ENCODE measurements at regions not wholly inside any gene's neighbourhood (a gene's known extent, or its start where the extent isn't known, plus 50 kb on each side); places are given as distances from the start of the nearest gene placed in this dataset.
A peak's percentile ranks its signal among the peaks of the same experiment; 100 is the strongest.
"Not testable (repeated sequence)": the region's sequence is repeated elsewhere in the genome, so short reads cannot be mapped to it uniquely, and the experiment has no call there.

DNA sequence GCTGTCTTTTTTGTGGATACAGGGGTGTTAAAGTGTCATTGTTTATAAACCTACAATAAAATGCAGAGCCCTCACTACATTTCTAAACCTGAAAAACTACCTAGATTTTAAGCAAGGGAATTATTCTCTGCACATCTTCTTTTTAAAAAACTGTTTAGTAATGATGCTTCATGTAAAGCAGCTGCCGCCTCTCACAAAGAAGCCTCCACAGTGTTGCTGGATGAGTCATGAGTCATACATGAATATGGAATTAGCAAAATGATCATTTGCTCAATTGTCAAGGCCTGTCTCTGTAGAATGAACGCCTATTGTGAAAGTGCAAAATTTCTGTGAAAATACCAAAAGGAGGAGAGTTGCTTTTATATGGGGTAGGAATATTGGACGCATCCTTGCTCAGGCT lies 259.5 kb upstream of the CHRM3 start:
- FAIRE-seq, result no peak

DNA sequence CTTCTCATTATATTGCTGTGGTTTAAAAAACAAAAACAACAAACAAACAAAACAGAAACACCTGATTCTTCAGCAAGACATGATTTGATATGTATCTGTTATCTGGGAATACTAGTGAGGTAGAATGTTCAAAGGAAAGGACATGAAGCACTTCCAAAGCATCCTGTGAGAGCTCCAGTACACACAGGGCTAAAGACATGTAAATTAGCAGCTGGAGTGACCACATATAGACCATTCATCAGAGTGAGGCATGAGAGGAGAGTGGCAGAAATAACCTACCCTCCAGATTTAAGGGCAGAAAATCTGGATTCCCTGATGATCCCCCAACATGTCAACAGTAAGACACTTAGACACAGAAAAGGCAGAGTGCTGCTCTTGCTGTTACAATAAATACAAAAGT lies 260.5 kb upstream of the CHRM3 start:
- DNase-seq (ENCODE audit: insufficient read length, low spot score) (no peak), FAIRE-seq (no peak)

More for the DNA sequence above, 259.5 kb upstream of the CHRM3 start:
- no peak for DNase-seq (ENCODE audit: insufficient read length, low spot score)

DNA sequence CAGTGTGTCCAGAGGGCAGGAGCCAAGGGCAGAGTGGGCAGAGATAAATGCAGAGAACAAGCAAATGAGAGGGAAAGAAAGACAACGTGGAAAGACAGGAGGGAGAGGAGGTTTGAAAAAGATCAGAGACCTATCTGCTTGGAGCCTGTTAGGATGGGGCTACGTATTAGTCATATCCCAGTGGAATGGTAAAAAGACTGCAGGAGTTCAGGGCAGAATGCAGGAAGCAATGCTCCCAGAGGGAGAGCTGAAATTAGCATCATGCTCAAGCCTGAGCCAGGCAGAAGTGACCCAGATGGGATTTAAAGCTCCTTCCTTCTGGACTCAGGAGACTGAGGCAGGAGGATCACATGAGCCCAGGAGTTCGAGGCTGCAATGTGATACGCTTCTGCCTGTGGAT lies 261.3 kb upstream of the CHRM3 start:
- FAIRE-seq, result no peak
- DNase-seq (ENCODE audit: insufficient read length, low spot score), result peak; percentile 10

- FAIRE-seq, result no peak
- DNase-seq (ENCODE audit: insufficient read length, low spot score), result no peak
These were observed 263.1 kb upstream of the CHRM3 start for GRCh38 chr1:239123260-239123659.

DNA sequence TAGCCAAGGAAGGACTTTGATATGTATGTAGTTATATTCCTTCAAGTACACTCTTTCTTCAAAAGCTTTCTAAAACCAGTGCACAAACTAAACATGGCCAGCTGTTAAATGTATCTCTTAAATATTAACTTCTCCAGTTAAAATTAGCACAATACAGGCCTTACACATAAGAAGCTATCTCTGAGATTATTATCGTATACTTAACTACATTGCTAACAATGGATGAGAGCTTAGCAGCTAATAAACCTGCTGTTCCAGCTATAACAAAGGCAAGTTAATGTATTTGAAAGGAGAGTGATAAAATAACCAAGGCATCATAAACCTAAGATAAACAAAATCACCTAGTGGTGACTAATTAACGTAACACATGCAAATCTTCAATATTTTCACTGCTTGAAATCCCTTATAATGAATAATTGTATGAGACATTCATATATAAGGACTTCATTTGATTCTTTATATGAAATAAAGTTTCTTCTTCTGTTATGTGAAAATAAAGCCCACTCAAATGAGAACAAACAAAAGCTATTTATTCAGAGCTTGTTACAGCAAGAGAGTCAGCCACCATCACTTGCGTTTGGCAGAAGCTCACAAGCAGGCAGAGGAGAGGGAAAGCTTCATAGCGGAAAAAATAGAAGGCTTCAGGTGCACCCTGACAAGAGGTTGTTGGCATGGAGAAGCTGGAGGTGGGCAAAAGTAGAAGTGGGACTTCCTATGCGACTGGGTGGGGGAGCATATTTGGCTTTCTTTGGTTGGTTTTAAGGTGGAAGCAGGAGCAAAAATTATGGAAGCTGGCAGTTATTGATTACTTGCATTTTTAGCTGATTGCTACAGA lies 274.1 kb upstream of the CHRM3 start:
- DNase-seq (ENCODE audit: insufficient read length, low spot score) (no peak), FAIRE-seq (no peak)

DNA sequence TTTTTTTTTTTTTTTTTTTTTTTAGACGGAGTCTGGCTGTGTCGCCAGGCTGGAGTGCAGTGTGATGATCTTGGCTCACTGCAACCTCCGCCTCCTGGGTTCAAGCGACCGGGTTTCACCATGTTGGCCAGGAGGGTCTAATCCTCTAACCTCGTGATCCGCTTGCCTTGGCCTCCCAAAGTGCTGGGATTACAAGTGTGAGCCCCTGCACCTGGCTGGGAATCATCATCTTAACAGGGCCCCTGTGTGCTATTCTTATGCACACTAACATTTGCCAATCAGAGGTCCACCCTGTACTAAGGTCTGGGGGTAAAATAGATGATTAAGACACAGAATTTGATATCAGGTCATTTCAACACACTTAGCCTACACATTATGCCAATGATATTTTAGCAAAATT lies 278.7 kb upstream of the CHRM3 start:
- DNase-seq (ENCODE audit: insufficient read length, low spot score) (no peak), FAIRE-seq (no peak)

DNA sequence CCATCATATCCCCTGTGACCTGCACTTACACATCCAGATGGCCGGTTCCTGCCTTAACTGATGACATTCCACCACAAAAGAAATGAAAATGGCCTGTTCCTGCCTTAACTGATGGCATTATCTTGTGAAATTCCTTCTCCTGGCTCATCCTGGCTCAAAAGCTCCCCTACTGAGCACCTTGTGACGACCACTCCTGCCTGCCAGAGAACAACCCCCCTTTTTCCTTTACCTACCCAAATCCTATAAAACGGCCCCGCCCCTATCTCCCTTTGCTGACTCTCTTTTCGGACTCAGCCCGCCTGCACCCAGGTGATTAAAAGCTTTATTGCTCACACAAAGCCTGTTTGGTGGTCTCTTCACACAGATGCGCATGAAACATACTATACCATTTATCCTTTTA lies 279.7 kb upstream of the CHRM3 start:
- not testable (repeated sequence) for DNase-seq (ENCODE audit: insufficient read length, low spot score); FAIRE-seq

- DNase-seq (ENCODE audit: insufficient read length, low spot score) (no peak), FAIRE-seq (peak; percentile 40)
These were observed 287.8 kb upstream of the CHRM3 start for GRCh38 chr1:239098400-239099037.

- no peak for DNase-seq (ENCODE audit: insufficient read length, low spot score)
- no peak for FAIRE-seq
These were observed 294.8 kb upstream of the CHRM3 start for GRCh38 chr1:239091537-239091936.

DNA sequence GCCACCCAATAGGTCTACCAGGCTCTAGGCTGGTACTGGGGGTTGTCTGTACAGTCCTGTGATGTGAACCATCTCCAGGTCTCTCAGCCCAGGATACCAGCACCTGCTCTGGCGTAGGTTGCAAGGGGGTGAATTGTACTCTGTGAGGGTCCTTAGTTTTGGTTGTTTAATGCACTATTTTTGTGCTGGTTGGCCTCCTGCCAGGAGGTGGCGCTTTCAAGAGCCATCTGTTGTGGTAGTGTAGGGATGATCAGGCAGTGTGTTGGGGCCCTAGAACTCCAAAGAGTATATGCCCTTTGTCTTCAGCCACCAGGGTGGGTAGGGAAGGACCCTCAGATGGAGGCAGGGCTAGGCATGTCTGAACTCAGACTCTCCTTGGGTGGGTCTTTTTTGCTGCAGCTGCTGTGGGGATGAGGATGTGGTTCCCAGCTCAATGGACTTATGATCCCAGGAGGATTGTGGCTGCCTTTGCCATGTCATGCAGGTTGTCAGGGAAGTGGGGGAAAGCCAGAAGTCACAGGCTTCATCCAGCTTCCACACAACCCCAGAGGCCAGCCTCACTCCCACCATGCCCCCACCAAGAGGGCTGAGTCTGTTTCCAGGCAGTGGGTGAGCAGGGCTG lies 301.8 kb upstream of the CHRM3 start:
- no peak for DNase-seq (ENCODE audit: insufficient read length, low spot score)
- FAIRE-seq, result no peak

DNA sequence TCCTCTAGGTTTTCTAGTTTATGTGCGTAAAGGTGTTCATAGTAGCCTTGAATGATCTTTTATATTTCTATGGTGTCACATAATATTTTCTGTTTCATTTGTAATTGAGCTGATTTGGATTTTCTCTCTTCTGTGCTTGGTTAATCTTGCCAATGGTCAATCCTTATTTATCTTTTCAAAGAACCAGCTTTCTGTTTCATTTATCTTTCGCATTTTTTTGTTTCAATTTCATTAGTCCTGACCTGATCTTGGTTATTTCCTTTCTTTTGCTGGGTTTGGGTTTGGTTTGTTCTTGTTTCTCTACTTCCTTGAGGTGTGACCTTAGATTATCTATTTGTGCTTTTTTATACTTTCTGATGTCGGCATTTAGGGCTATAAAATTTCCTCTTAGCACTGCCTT lies 304.4 kb upstream of the CHRM3 start:
- not testable (repeated sequence) for DNase-seq (ENCODE audit: insufficient read length, low spot score); FAIRE-seq

GRCh38 chr1:239067480-239067879 lies 318.9 kb upstream of the CHRM3 start:
- FAIRE-seq (peak; percentile 33), DNase-seq (ENCODE audit: insufficient read length, low spot score) (no peak)

DNA sequence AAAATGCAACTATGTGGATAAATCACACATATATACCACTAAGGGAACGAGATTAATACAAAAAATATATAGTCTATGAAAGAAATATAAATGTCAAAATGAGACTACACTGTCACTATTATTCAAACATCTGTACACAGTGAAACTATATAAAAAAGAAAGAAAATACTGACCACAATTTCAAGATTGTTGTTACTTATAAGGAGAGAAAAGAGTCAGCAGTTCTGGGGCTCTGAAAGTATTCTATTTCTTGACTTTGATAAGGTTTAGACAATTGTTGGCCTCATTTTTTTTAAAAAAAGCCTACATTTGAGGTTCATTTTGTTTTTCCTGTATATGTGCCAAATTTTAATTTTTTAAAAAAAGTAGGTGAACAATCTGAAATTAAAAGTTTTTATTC lies 319.3 kb upstream of the CHRM3 start:
- no peak for FAIRE-seq
- no peak for DNase-seq (ENCODE audit: insufficient read length, low spot score)

- FAIRE-seq (no peak), DNase-seq (ENCODE audit: insufficient read length, low spot score) (no peak)
These were observed 324.6 kb upstream of the CHRM3 start for GRCh38 chr1:239061770-239062169.

DNA sequence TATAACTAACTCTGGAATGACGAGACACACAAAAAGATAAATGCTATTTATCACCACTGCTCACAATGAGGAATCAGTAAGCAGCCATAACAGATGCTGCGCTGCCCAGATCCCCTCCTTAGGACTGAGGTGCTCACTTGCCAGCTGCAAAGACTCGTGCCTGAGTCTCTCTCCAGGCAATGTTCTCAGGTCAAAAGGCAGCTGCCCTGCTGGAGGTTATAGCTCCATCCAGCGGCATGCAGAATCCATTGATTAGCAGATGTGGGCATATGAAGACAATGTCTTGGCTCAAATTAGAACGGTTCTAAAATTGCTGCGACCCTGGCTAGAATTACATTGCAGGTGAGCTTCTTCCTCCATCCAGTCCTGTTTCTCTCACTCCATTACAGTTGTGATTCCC lies 328.2 kb upstream of the CHRM3 start:
- FAIRE-seq (no peak), DNase-seq (ENCODE audit: insufficient read length, low spot score) (no peak)

GRCh38 chr1:239056940-239057339 lies 329.4 kb upstream of the CHRM3 start:
- DNase-seq (ENCODE audit: insufficient read length, low spot score) (no peak), FAIRE-seq (no peak)

- FAIRE-seq (no peak), DNase-seq (ENCODE audit: insufficient read length, low spot score) (no peak)
These were observed 333.1 kb upstream of the CHRM3 start for GRCh38 chr1:239053279-239053678.

DNA sequence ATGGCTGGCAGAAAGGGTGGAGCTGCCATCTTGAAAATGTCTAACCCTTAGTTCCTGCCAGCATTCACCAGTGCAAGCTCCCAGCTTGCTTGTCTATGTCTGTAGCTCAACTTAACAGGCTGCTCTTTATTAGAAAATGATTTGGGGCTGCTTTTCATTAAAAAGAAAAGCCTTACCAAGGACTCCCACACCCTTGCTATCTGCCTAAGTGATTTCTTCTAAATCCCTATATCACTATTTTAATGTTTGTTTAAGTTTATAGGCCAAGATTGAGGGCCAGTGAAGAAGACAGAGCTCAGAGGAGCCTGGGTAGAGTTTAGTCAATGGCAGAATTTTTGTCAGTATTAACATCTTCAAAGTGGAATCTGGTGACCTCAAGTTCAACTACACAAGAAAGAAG lies 336.8 kb upstream of the CHRM3 start:
- DNase-seq (ENCODE audit: insufficient read length, low spot score) (no peak), FAIRE-seq (no peak)

DNA sequence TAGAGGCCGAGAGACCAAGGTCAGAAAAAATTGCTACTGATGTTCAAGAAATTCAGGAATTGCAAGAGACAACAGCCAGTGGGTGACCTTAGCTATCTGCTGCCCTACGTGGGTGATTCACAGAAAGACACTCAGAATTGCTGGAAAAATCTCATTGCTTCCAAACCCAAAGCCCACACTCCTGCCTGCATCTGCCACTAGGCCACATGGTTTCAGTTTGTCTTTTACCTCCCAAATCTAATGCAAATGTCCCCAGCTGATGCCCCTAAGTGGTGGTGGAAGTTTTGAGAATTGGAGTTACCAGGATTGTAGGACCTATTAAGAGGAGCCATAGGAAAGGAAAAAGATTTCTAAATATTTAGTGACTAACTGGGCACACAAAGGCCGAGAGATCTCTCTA lies 341.5 kb upstream of the CHRM3 start:
- FAIRE-seq, result no peak
- no peak for DNase-seq (ENCODE audit: insufficient read length, low spot score)

- DNase-seq (ENCODE audit: insufficient read length, low spot score) (no peak), FAIRE-seq (no peak)
These were observed 345.8 kb upstream of the CHRM3 start for GRCh38 chr1:239040523-239040922.

- FAIRE-seq (no peak), DNase-seq (ENCODE audit: insufficient read length, low spot score) (no peak)
These were observed 355.1 kb upstream of the CHRM3 start for GRCh38 chr1:239031310-239031709.

Measured in HTR-8/SVneo (cell line).